Adipocyte (in vitro differentiated cells): ENCODE measurements at regions not wholly inside any gene's neighbourhood (a gene's known extent, or its start where the extent isn't known, plus 50 kb on each side); places are given as distances from the start of the nearest gene placed in this dataset.
A peak's percentile ranks its signal among the peaks of the same experiment; 100 is the strongest.
"Not testable (repeated sequence)": the region's sequence is repeated elsewhere in the genome, so short reads cannot be mapped to it uniquely, and the experiment has no call there.

Experiments used
- DNase-seq: peaks from one replicate; pipeline ENCODE4 v3.0.0-alpha.2; 2015; ENCODE audit warnings: low read depth
- H3K27me3 ChIP-seq: replicated peaks from 2 replicates; pipeline ENCODE4 v1.7.0; 2013; ENCODE audit warnings: mild to moderate bottlenecking, low read length, moderate library complexity; ENCODE audit not compliant: control insufficient read depth, insufficient read depth
- H3K36me3 ChIP-seq: 2 replicates; pipeline ENCODE4 v1.7.0; 2013; ENCODE audit warnings: low read length, mild to moderate bottlenecking, moderate library complexity; ENCODE audit not compliant: control insufficient read depth, insufficient read depth, severe bottlenecking
- H3K4me1 ChIP-seq: 2 replicates; pipeline ENCODE4 v1.7.0; 2013; ENCODE audit warnings: mild to moderate bottlenecking, low read length, moderate library complexity; ENCODE audit not compliant: control insufficient read depth, insufficient read depth
- H3K4me3 ChIP-seq: 2 replicates; pipeline ENCODE4 v1.7.0; 2013; ENCODE audit warnings: mild to moderate bottlenecking, low read length, moderate library complexity
- H3K9ac ChIP-seq: 2 replicates; pipeline ENCODE4 v1.7.0; 2013; ENCODE audit warnings: mild to moderate bottlenecking, low read length, moderate library complexity
- H3K9me3 ChIP-seq: 2 replicates; pipeline ENCODE4 v1.7.0; 2013; ENCODE audit warnings: mild to moderate bottlenecking, low read length, moderate library complexity; ENCODE audit not compliant: control insufficient read depth

DNA sequence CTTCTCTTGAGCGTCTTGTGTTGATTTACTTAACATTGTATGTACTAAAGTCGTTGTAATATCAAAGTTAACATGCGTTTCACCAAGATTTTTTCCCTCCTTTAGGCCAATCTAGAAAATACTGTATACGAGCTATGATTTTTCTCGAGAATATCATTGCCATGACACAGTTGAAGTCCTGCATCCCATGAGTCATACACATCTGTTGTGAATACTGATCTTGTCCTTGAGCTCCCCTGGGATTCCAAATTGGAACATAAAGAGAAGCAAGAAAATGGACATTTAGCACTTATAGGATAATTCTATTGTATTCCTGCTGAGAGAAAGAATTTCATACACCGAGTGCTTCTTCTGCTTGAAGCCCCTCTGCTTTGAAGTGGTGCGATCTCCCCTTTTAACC lies 109.6 kb downstream of the SLC35B3 start:
- H3K9me3 ChIP-seq = no peaks in the 10 kb centered on the region
- H3K27me3 ChIP-seq = no peaks in the 10 kb centered on the region
- no peaks in the 10 kb centered on the region for H3K4me1 ChIP-seq
- H3K9ac ChIP-seq = no peak overlapping the region
- peak; percentile 4 for DNase-seq
- H3K36me3 ChIP-seq = no peaks in the 10 kb centered on the region
- no peak overlapping the region for H3K4me3 ChIP-seq

DNA sequence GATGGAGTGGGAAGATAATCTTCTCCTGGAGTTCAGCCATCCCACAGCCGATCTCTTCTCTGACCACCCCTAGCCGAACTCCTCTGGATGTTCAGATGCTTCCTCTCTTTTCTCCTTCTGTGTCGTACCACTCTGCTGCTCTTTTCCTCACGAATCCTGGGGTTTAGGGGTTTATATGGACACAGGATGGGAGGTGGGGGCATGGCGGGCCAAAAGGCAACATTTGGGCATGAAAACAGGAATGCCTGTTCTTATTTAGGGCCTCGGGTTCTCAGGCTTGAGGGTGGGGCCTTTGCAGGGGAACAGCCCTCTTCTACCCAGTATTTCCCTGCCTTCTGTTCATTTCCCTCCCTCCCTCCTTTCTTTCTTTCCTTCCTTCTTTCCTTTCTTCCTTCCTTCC lies 112.7 kb downstream of the SLC35B3 start:
- Histone ChIP-seq H3K4me1 (no peaks in the 10 kb centered on the region), H3K9me3 (no peaks in the 10 kb centered on the region), H3K27me3 (no peaks in the 10 kb centered on the region), H3K9ac (no peak overlapping the region), H3K36me3 (no peaks in the 10 kb centered on the region), H3K4me3 (no peak overlapping the region)
- DNase-seq = no peak

DNA sequence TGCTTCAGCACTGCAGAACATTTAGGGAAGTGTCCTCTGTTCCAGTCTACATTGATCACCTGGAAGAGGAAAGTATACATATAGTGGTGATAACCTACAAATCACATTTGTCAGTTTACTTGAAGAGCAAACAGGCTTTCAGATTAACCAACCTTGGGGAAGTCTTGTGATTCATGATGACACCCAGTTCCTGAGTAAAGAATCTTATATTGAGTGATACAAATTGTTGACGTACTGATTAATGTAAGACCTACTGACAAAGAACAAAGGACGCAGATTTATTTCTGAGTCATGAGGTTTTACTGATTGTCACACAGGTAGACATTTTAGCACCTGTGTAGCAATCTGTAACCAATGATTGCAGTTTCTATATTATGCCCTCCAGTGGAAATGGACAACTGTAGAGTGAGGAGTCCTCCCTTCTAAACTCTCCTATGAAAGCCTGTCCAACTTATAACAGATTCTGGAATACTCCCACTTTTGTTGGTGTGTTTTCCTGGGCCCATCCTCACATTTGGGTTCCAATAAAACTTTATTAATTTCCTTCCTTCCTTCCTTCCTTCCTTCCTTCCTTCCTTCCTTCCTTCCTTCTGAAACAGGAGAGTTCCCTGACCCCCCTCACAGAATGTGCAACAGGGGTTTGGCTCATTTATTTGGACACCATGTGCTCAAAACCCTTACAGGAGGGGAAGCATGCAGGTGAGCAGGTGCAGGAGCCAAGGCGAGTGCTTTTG lies 113.5 kb downstream of the SLC35B3 start:
- Histone ChIP-seq H3K9ac (no peak overlapping the region), H3K4me3 (no peak overlapping the region), H3K9me3 (no peaks in the 10 kb centered on the region), H3K36me3 (no peaks in the 10 kb centered on the region), H3K27me3 (no peaks in the 10 kb centered on the region), H3K4me1 (no peaks in the 10 kb centered on the region)
- no peak for DNase-seq

- no peak for DNase-seq
- Histone ChIP-seq H3K4me3 (no peak overlapping the region), H3K9ac (no peak overlapping the region), H3K4me1 (no peaks in the 10 kb centered on the region), H3K9me3 (no peaks in the 10 kb centered on the region), H3K27me3 (no peaks in the 10 kb centered on the region), H3K36me3 (no peaks in the 10 kb centered on the region)
These were observed 120.2 kb downstream of the SLC35B3 start for GRCh38 chr6:8315154-8315553.

DNA sequence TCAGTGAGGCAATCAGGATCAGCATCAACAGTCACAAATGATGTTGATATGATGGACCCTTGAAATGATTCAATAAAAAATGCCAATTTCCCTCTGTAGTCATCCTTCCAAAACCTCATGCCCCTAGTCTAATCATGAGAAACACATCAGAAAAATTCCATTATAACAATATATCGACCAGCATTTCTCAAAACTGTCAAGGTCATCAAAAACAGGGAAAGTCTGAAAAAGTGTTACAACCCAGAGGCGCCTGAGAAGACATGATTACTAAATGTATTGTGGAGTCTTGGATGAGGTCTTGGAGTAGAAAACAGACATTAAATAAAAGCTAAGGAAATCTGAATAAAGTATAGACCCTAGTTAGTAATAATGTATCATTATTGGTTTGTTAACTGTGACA lies 133.8 kb downstream of the SLC35B3 start:
- peaks cover 4% of the 10 kb centered on the region for H3K9me3 ChIP-seq
- no peak for DNase-seq
- H3K4me1 ChIP-seq = no peaks in the 10 kb centered on the region
- no peaks in the 10 kb centered on the region for H3K27me3 ChIP-seq
- no peaks in the 10 kb centered on the region for H3K36me3 ChIP-seq
- no peak overlapping the region for H3K4me3 ChIP-seq
- H3K9ac ChIP-seq = no peak overlapping the region

- H3K36me3 ChIP-seq = no peaks in the 10 kb centered on the region
These were observed 136.3 kb downstream of the SLC35B3 start for GRCh38 chr6:8299034-8299433.

DNA sequence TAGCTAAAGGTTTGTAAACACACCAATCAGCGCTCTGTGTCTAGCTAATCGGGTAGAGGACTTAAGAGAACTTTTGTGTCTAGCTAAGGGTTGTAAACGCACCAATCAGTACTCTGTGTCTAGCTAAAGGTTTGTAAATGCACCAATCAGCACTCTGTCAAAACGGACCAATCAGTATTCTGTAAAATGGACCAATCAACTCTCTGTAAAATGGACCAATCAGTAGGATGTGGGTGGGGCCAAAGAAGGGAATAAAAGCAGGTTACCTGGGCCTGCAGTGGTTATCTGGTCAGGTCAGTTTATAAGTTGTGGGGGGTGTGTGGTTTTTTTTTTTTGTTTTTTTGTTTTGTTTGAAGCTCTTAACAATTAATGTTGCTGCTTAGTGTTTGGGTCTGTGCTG lies 152.4 kb downstream of the SLC35B3 start:
- not testable (repeated sequence) for DNase-seq, H3K27me3 ChIP-seq, H3K4me1 ChIP-seq, H3K9ac ChIP-seq, H3K4me3 ChIP-seq, H3K9me3 ChIP-seq, H3K36me3 ChIP-seq

More at GRCh38 chr6:8299034-8299433, 136.3 kb downstream of the SLC35B3 start:
- H3K9me3 ChIP-seq = peaks cover 12% of the 10 kb centered on the region
- DNase-seq = no peak
- H3K9ac ChIP-seq = no peak overlapping the region
- H3K27me3 ChIP-seq = no peaks in the 10 kb centered on the region
- H3K4me3 ChIP-seq = no peak overlapping the region
- H3K4me1 ChIP-seq = no peaks in the 10 kb centered on the region

DNA sequence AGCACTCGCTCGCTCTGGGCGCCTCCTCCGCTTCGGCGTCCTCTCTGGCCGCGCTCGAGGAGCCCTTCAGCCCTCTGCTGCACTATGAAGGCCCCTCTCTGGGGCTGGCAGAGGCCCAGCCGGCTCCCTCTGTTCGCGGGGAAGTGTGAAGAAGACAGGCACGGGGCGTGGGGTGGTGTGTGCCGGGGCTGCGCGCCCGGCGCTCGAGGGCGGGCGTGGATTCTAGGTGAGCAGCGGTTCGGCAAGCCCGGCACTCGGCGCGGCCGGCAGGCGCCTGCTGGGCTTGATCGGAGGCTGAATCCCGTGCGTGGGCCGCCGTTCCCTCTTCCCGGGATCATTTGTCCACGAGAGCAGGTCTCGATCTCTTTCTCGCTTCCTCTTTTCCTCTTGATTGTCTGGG lies 153.0 kb downstream of the SLC35B3 start:
- H3K9me3 ChIP-seq = no peaks in the 10 kb centered on the region
- H3K4me1 ChIP-seq = no peaks in the 10 kb centered on the region
- DNase-seq = no peak
- no peak overlapping the region for H3K4me3 ChIP-seq
- H3K27me3 ChIP-seq = no peaks in the 10 kb centered on the region
- H3K36me3 ChIP-seq = no peaks in the 10 kb centered on the region
- H3K9ac ChIP-seq = no peak overlapping the region

DNA sequence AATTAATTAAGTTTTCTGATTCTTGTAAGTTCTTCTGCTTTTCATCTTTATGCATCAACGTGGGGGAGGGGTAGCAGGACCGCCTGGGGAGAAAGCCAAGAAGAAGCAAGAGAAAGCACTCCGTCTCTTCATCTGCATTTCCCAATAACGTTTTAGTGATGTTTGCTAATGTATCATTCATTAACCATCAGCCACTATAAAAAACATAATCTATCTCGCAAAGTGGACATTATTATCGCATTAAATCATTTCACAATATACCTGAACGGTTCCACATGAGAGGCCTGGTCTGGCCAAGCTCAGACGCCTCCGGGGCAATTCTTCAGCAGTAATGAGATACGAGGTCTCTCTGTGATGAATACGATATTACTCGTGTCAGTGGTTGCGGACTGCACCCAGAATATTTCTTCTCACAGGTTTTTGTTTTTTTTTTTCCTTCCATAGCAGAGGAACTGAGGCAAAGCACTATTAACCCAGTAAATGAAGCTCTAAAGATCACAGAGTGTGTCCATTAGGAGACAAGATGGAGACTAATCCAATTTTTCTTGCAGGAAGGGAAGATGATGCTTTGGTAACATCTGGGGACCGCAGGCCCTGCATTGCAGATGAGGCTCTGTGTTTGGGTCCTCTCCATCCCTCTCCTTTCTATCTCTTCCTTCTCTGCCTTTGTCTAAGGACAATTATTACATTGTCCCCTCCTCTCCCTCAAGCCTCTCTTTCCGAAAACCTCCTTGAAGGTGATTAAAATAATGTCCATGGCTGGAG lies 156.1 kb downstream of the SLC35B3 start:
- H3K9ac ChIP-seq = no peak overlapping the region
- DNase-seq = no peak
- H3K4me1 ChIP-seq = no peaks in the 10 kb centered on the region
- no peak overlapping the region for H3K4me3 ChIP-seq
- no peaks in the 10 kb centered on the region for H3K27me3 ChIP-seq
- H3K36me3 ChIP-seq = no peaks in the 10 kb centered on the region
- no peaks in the 10 kb centered on the region for H3K9me3 ChIP-seq

GRCh38 chr6:8278562-8278961 lies 156.8 kb downstream of the SLC35B3 start:
- Histone ChIP-seq H3K4me3 (no peak overlapping the region), H3K4me1 (no peaks in the 10 kb centered on the region), H3K27me3 (no peaks in the 10 kb centered on the region), H3K9me3 (no peaks in the 10 kb centered on the region), H3K9ac (no peak overlapping the region), H3K36me3 (no peaks in the 10 kb centered on the region)
- DNase-seq = no peak

GRCh38 chr6:8277769-8278168 lies 157.6 kb downstream of the SLC35B3 start:
- no peak for DNase-seq
- H3K4me1 ChIP-seq = no peaks in the 10 kb centered on the region
- H3K27me3 ChIP-seq = no peaks in the 10 kb centered on the region
- no peak overlapping the region for H3K4me3 ChIP-seq
- no peak overlapping the region for H3K9ac ChIP-seq
- H3K9me3 ChIP-seq = no peaks in the 10 kb centered on the region
- no peaks in the 10 kb centered on the region for H3K36me3 ChIP-seq
